ENCODE measurements at regions not wholly inside any gene's neighbourhood (a gene's known extent, or its start where the extent isn't known, plus 50 kb on each side); places are given as distances from the start of the nearest gene placed in this dataset.
"Not testable (repeated sequence)": the region's sequence is repeated elsewhere in the genome, so short reads cannot be mapped to it uniquely, and the experiment has no call there.

DNA sequence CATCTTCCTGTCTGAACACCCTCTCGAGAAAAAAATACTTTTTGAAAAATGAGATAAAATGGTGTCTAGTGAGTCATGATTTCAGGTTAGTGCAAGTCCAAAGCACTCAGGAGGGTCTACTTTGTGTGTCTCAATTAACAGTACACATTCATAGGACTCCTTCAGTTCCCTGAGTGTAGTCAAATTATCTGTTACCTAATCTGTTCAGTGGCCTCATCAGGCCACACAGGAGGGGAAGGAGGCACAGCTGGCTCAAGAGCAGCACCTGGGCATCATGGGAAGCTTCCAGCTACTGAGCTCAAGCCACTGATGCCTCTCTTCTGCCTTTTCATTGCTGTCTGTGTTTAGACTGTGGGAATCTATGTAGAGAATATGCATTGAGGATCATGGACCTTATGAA, 341.4 kb upstream of the SGO1 start:
- Histone ChIP-seq H3K9me3 (ENCODE audit: insufficient read depth, low read depth, low read length) (no peaks in the 10 kb centered on the region), H3K4me3 (ENCODE audit: low read length, poor library complexity, severe bottlenecking) (no peak overlapping the region), H3F3A (ENCODE audit: low read depth) (no peaks in the 10 kb centered on the region), H2AFZ (ENCODE audit: low read length) (no peak overlapping the region), H3K27me3 (ENCODE audit: insufficient read depth, low read length, poor library complexity, severe bottlenecking) (no peaks in the 10 kb centered on the region), H3K9ac (ENCODE audit: low read depth, low read length, poor library complexity, severe bottlenecking) (no peak overlapping the region), H3K4me2 (ENCODE audit: low read depth, low read length, poor library complexity, severe bottlenecking) (no peak overlapping the region), H3K9me2 (replicated peaks; ENCODE audit: low read depth, low read length) (no peaks in the 10 kb centered on the region), H4K20me1 (ENCODE audit: insufficient read depth, low read length, poor library complexity, severe bottlenecking) (no peaks in the 10 kb centered on the region), H3K36me3 (ENCODE audit: insufficient read depth, low read length) (no peaks in the 10 kb centered on the region), H3K79me2 (ENCODE audit: insufficient read depth, low read length) (no peaks in the 10 kb centered on the region), H3K4me1 (ENCODE audit: insufficient read depth, low read length, poor library complexity, severe bottlenecking) (no peaks in the 10 kb centered on the region)
- no peak for TF ChIP-seq CTCF (conservative IDR thresholded peaks at IDR 0.05; ENCODE audit: low read length)
- no peak for TF ChIP-seq EZH2phosphoT487 (IDR thresholded peaks at IDR 0.05; ENCODE audit: borderline replicate concordance)

DNA sequence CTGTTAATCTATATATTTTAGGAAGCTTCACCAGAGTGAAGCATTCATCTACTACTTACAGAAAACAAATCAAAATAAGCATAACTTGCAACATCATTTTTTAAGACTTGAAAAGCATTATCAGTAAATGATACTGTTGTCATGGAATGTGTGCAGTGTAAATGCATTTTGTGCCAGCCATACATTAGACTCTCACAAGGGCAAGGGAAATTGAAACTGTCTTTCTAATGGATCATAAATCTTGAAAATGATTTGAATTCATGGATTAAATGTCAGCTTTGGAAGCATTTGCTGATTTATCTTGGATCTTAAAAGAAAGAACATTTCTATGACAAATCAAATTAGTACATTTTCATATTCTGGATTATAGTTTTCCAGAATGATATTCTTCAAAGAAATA, 338.3 kb upstream of the SGO1 start:
- H3F3A ChIP-seq (ENCODE audit: low read depth) = no peaks in the 10 kb centered on the region

DNA sequence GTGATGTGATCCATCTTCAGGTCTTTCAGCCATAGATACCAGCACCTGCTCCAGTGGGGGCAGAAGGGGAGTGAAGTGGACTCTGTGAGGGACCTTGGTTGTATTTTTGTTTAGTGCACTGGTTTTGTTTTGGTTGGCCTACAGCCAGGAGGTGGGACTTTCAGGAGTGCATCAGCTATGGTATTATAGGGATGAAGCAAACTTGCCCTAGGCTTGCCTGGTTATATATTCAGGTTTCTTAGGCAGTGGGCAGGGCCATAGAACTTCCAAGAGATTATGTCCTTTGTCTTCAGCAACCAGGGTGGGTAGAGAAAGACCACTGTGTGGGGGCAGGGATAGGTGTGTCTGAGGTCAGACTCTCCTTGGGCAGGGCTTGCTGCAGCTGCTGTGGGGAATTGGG, 337.3 kb upstream of the SGO1 start:
- H2AFZ ChIP-seq (ENCODE audit: low read length) = no peak overlapping the region
- no peaks in the 10 kb centered on the region for H3K4me1 ChIP-seq (ENCODE audit: insufficient read depth, low read length, poor library complexity, severe bottlenecking)
- H3K9me2 ChIP-seq (replicated peaks; ENCODE audit: low read depth, low read length) = no peaks in the 10 kb centered on the region
- no peaks in the 10 kb centered on the region for H3K79me2 ChIP-seq (ENCODE audit: insufficient read depth, low read length)
- H3K4me3 ChIP-seq (ENCODE audit: low read length, poor library complexity, severe bottlenecking) = no peak overlapping the region
- TF ChIP-seq EZH2phosphoT487 (IDR thresholded peaks at IDR 0.05; ENCODE audit: borderline replicate concordance) (no peak), CTCF (conservative IDR thresholded peaks at IDR 0.05; ENCODE audit: low read length) (no peak)
- H3K27me3 ChIP-seq (ENCODE audit: insufficient read depth, low read length, poor library complexity, severe bottlenecking) = no peaks in the 10 kb centered on the region
- no peaks in the 10 kb centered on the region for H4K20me1 ChIP-seq (ENCODE audit: insufficient read depth, low read length, poor library complexity, severe bottlenecking)
- H3K9me3 ChIP-seq (ENCODE audit: insufficient read depth, low read depth, low read length) = no peaks in the 10 kb centered on the region
- no peaks in the 10 kb centered on the region for H3F3A ChIP-seq (ENCODE audit: low read depth)
- H3K36me3 ChIP-seq (ENCODE audit: insufficient read depth, low read length) = no peaks in the 10 kb centered on the region
- no peak overlapping the region for H3K4me2 ChIP-seq (ENCODE audit: low read depth, low read length, poor library complexity, severe bottlenecking)
- H3K9ac ChIP-seq (ENCODE audit: low read depth, low read length, poor library complexity, severe bottlenecking) = no peak overlapping the region

More for the DNA sequence above, 338.3 kb upstream of the SGO1 start:
- H2AFZ ChIP-seq (ENCODE audit: low read length) = no peak overlapping the region
- no peak overlapping the region for H3K4me2 ChIP-seq (ENCODE audit: low read depth, low read length, poor library complexity, severe bottlenecking)
- no peak overlapping the region for H3K4me3 ChIP-seq (ENCODE audit: low read length, poor library complexity, severe bottlenecking)
- H3K9me3 ChIP-seq (ENCODE audit: insufficient read depth, low read depth, low read length) = no peaks in the 10 kb centered on the region
- TF ChIP-seq CTCF (conservative IDR thresholded peaks at IDR 0.05; ENCODE audit: low read length) = no peak
- no peak for TF ChIP-seq EZH2phosphoT487 (IDR thresholded peaks at IDR 0.05; ENCODE audit: borderline replicate concordance)
- H3K9ac ChIP-seq (ENCODE audit: low read depth, low read length, poor library complexity, severe bottlenecking) = no peak overlapping the region
- H3K79me2 ChIP-seq (ENCODE audit: insufficient read depth, low read length) = no peaks in the 10 kb centered on the region
- H4K20me1 ChIP-seq (ENCODE audit: insufficient read depth, low read length, poor library complexity, severe bottlenecking) = no peaks in the 10 kb centered on the region
- no peaks in the 10 kb centered on the region for H3K9me2 ChIP-seq (replicated peaks; ENCODE audit: low read depth, low read length)
- H3K27me3 ChIP-seq (ENCODE audit: insufficient read depth, low read length, poor library complexity, severe bottlenecking) = no peaks in the 10 kb centered on the region
- H3K4me1 ChIP-seq (ENCODE audit: insufficient read depth, low read length, poor library complexity, severe bottlenecking) = no peaks in the 10 kb centered on the region
- H3K36me3 ChIP-seq (ENCODE audit: insufficient read depth, low read length) = no peaks in the 10 kb centered on the region

GRCh38 chr3:20517316-20517715, 331.3 kb upstream of the SGO1 start:
- H3K4me2 ChIP-seq (ENCODE audit: low read depth, low read length, poor library complexity, severe bottlenecking); H3K4me1 ChIP-seq (ENCODE audit: insufficient read depth, low read length, poor library complexity, severe bottlenecking); H3K9me2 ChIP-seq (replicated peaks; ENCODE audit: low read depth, low read length); H3F3A ChIP-seq (ENCODE audit: low read depth); H3K79me2 ChIP-seq (ENCODE audit: insufficient read depth, low read length); H2AFZ ChIP-seq (ENCODE audit: low read length); H3K4me3 ChIP-seq (ENCODE audit: low read length, poor library complexity, severe bottlenecking); H3K9ac ChIP-seq (ENCODE audit: low read depth, low read length, poor library complexity, severe bottlenecking); H4K20me1 ChIP-seq (ENCODE audit: insufficient read depth, low read length, poor library complexity, severe bottlenecking); H3K27me3 ChIP-seq (ENCODE audit: insufficient read depth, low read length, poor library complexity, severe bottlenecking); H3K36me3 ChIP-seq (ENCODE audit: insufficient read depth, low read length); H3K9me3 ChIP-seq (ENCODE audit: insufficient read depth, low read depth, low read length): not testable (repeated sequence)

Measured in Loucy (cell line).